ENCODE measurements at regions not wholly inside any gene's neighbourhood (a gene's known extent, or its start where the extent isn't known, plus 50 kb on each side); places are given as distances from the start of the nearest gene placed in this dataset.

GRCh38 chr17:72338304-72338703, 217.5 kb downstream of the SOX9 start:
- DNase-seq (no peak), ATAC-seq (no peak)
- Mint-ChIP-seq H3K4me1 (no peaks in the 10 kb centered on the region), H3K27me3 (peaks cover 12% of the 10 kb centered on the region), H3K36me3 (ENCODE audit: low read depth) (no peaks in the 10 kb centered on the region), H3K4me3 (no peak overlapping the region), H3K9me3 (ENCODE audit: low read depth) (no peaks in the 10 kb centered on the region), H3K27ac (no peak overlapping the region)
- ChIA-PET CTCF (no interaction called here), POLR2A (no interaction called here)
- intact Hi-C loops (cut with DNase I, micrococcal nuclease): no loop called here

GRCh38 chr17:72338847-72339790, 218.3 kb downstream of the SOX9 start:
- Mint-ChIP-seq H3K36me3 (ENCODE audit: low read depth) (no peaks in the 10 kb centered on the region), H3K4me1 (no peaks in the 10 kb centered on the region), H3K27me3 (peaks cover 8% of the 10 kb centered on the region), H3K27ac (no peak overlapping the region), H3K4me3 (no peak overlapping the region), H3K9me3 (ENCODE audit: low read depth) (no peaks in the 10 kb centered on the region)
- intact Hi-C loops (cut with DNase I, micrococcal nuclease): no loop called here
- ATAC-seq (no peak), DNase-seq (no peak)
- CTCF ChIA-PET: no interaction called here
- POLR2A ChIA-PET: no interaction called here

GRCh38 chr17:72340836-72341235, 220.0 kb downstream of the SOX9 start:
- ChIA-PET POLR2A (no interaction called here), CTCF (no interaction called here)
- intact Hi-C loops (cut with DNase I, micrococcal nuclease): no loop called here
- H3K27me3 Mint-ChIP-seq: peaks cover 7% of the 10 kb centered on the region
- no peaks in the 10 kb centered on the region for H3K4me1 Mint-ChIP-seq
- H3K27ac Mint-ChIP-seq: no peak overlapping the region
- no peak for ATAC-seq
- DNase-seq: no peak
- no peaks in the 10 kb centered on the region for H3K9me3 Mint-ChIP-seq (ENCODE audit: low read depth)
- no peak overlapping the region for H3K4me3 Mint-ChIP-seq
- H3K36me3 Mint-ChIP-seq (ENCODE audit: low read depth): no peaks in the 10 kb centered on the region

- no peaks in the 10 kb centered on the region for H3K4me1 Mint-ChIP-seq
- no peaks in the 10 kb centered on the region for H3K9me3 Mint-ChIP-seq (ENCODE audit: low read depth)
- no peaks in the 10 kb centered on the region for H3K36me3 Mint-ChIP-seq (ENCODE audit: low read depth)
- intact Hi-C loops (cut with DNase I, micrococcal nuclease): no loop called here
- H3K27ac Mint-ChIP-seq: no peak overlapping the region
- H3K27me3 Mint-ChIP-seq: peaks cover 7% of the 10 kb centered on the region
- no peak overlapping the region for H3K4me3 Mint-ChIP-seq
- ChIA-PET CTCF (no interaction called here), POLR2A (no interaction called here)
- ATAC-seq (no peak), DNase-seq (no peak)
Observed at GRCh38 chr17:72342061-72342460, 221.2 kb downstream of the SOX9 start.

- Mint-ChIP-seq H3K4me3 (no peak overlapping the region), H3K4me1 (no peaks in the 10 kb centered on the region), H3K36me3 (ENCODE audit: low read depth) (no peaks in the 10 kb centered on the region), H3K27ac (no peak overlapping the region), H3K9me3 (ENCODE audit: low read depth) (no peaks in the 10 kb centered on the region), H3K27me3 (peaks cover 4% of the 10 kb centered on the region)
- ATAC-seq: no peak
- ChIA-PET CTCF (interaction anchor here (0.7 kb wide), 1 partner anchor 563 kb away, joined by 4 read pairs; no protein-coding TSS in a partner anchor), POLR2A (no interaction called here)
- DNase-seq: no peak
- intact Hi-C loops (cut with DNase I, micrococcal nuclease): no loop called here
Observed at GRCh38 chr17:72342627-72343527, 222.1 kb downstream of the SOX9 start.

GRCh38 chr17:72343911-72344310, 223.1 kb downstream of the SOX9 start:
- Mint-ChIP-seq H3K27me3 (peaks cover 4% of the 10 kb centered on the region), H3K9me3 (ENCODE audit: low read depth) (no peaks in the 10 kb centered on the region), H3K4me3 (no peak overlapping the region), H3K4me1 (no peaks in the 10 kb centered on the region), H3K36me3 (ENCODE audit: low read depth) (no peaks in the 10 kb centered on the region), H3K27ac (no peak overlapping the region)
- ATAC-seq: no peak
- no peak for DNase-seq
- intact Hi-C loops (cut with DNase I, micrococcal nuclease): no loop called here
- ChIA-PET CTCF (no interaction called here), POLR2A (no interaction called here)

- intact Hi-C loops (cut with DNase I, micrococcal nuclease): no loop called here
Observed at GRCh38 chr17:72344613-72345012, 223.8 kb downstream of the SOX9 start.

GRCh38 chr17:72345088-72345487, 224.3 kb downstream of the SOX9 start:
- Mint-ChIP-seq H3K27ac (no peak overlapping the region), H3K4me1 (no peaks in the 10 kb centered on the region), H3K27me3 (peaks cover 4% of the 10 kb centered on the region), H3K4me3 (no peak overlapping the region), H3K36me3 (ENCODE audit: low read depth) (no peaks in the 10 kb centered on the region), H3K9me3 (ENCODE audit: low read depth) (no peaks in the 10 kb centered on the region)
- ChIA-PET CTCF (no interaction called here), POLR2A (no interaction called here)
- intact Hi-C loops (cut with DNase I, micrococcal nuclease): no loop called here
- DNase-seq: no peak
- no peak for ATAC-seq

More at GRCh38 chr17:72344613-72345012, 223.8 kb downstream of the SOX9 start:
- H3K4me3 Mint-ChIP-seq: no peak overlapping the region
- H3K9me3 Mint-ChIP-seq (ENCODE audit: low read depth): no peaks in the 10 kb centered on the region
- H3K4me1 Mint-ChIP-seq: no peaks in the 10 kb centered on the region
- ChIA-PET POLR2A (no interaction called here), CTCF (no interaction called here)
- peaks cover 4% of the 10 kb centered on the region for H3K27me3 Mint-ChIP-seq
- DNase-seq (no peak), ATAC-seq (no peak)
- H3K36me3 Mint-ChIP-seq (ENCODE audit: low read depth): no peaks in the 10 kb centered on the region
- H3K27ac Mint-ChIP-seq: no peak overlapping the region

GRCh38 chr17:72345536-72345935, 224.7 kb downstream of the SOX9 start:
- Mint-ChIP-seq H3K36me3 (ENCODE audit: low read depth) (no peaks in the 10 kb centered on the region), H3K27me3 (peaks cover 3% of the 10 kb centered on the region), H3K4me3 (no peak overlapping the region), H3K9me3 (ENCODE audit: low read depth) (no peaks in the 10 kb centered on the region), H3K27ac (no peak overlapping the region), H3K4me1 (no peaks in the 10 kb centered on the region)
- intact Hi-C loops (cut with DNase I, micrococcal nuclease): no loop called here
- no peak for ATAC-seq
- no peak for DNase-seq
- ChIA-PET CTCF (no interaction called here), POLR2A (no interaction called here)

- ATAC-seq: no peak
- H3K27ac Mint-ChIP-seq: no peak overlapping the region
- POLR2A ChIA-PET: no interaction called here
- H3K27me3 Mint-ChIP-seq: peaks cover 2% of the 10 kb centered on the region
- no peak overlapping the region for H3K4me3 Mint-ChIP-seq
- DNase-seq: no peak
- H3K4me1 Mint-ChIP-seq: no peaks in the 10 kb centered on the region
- CTCF ChIA-PET: no interaction called here
- H3K9me3 Mint-ChIP-seq (ENCODE audit: low read depth): no peaks in the 10 kb centered on the region
- intact Hi-C loops (cut with DNase I, micrococcal nuclease): no loop called here
- no peaks in the 10 kb centered on the region for H3K36me3 Mint-ChIP-seq (ENCODE audit: low read depth)
Observed at GRCh38 chr17:72346306-72346705, 225.5 kb downstream of the SOX9 start.

GRCh38 chr17:72349011-72349410, 228.2 kb downstream of the SOX9 start:
- ATAC-seq: no peak
- Mint-ChIP-seq H3K4me1 (no peaks in the 10 kb centered on the region), H3K4me3 (no peak overlapping the region), H3K36me3 (ENCODE audit: low read depth) (no peaks in the 10 kb centered on the region), H3K27me3 (no peaks in the 10 kb centered on the region), H3K9me3 (ENCODE audit: low read depth) (peaks cover 2% of the 10 kb centered on the region), H3K27ac (no peak overlapping the region)
- DNase-seq: no peak
- intact Hi-C loops (cut with DNase I, micrococcal nuclease): no loop called here
- ChIA-PET CTCF (no interaction called here), POLR2A (interaction anchor here (0.7 kb wide), 1 partner anchor 278 kb away, joined by 5 read pairs; no protein-coding TSS in a partner anchor)

- intact Hi-C loops (cut with DNase I, micrococcal nuclease): no loop called here
- Mint-ChIP-seq H3K4me3 (no peak overlapping the region), H3K4me1 (no peaks in the 10 kb centered on the region), H3K27me3 (no peaks in the 10 kb centered on the region), H3K9me3 (ENCODE audit: low read depth) (peaks cover 4% of the 10 kb centered on the region), H3K36me3 (ENCODE audit: low read depth) (no peaks in the 10 kb centered on the region), H3K27ac (no peak overlapping the region)
- ChIA-PET POLR2A (no interaction called here), CTCF (no interaction called here)
- ATAC-seq (no peak), DNase-seq (no peak)
Observed at GRCh38 chr17:72349491-72349995, 228.7 kb downstream of the SOX9 start.

Data from activated CD4-positive, alpha-beta T cell treated with anti-CD3 and anti-CD28 coated beads for 36 hours (primary cell).